IPS DF 4.7 (cell line): ENCODE measurements at regions not wholly inside any gene's neighbourhood (a gene's known extent, or its start where the extent isn't known, plus 50 kb on each side); places are given as distances from the start of the nearest gene placed in this dataset.

ENCODE experiments used
- DNase-seq: peaks from one replicate; pipeline ENCODE4 v3.0.0-alpha.2; 2013; ENCODE audit warnings: low spot score; ENCODE audit errors: extremely low read depth

- no peak for DNase-seq
These were observed 286.6 kb upstream of the CCL2 start for GRCh38 chr17:33968350-33969044.

GRCh38 chr17:33970279-33970678 is 284.8 kb upstream of the CCL2 start:
- no peak for DNase-seq

GRCh38 chr17:33972763-33973162 is 282.3 kb upstream of the CCL2 start:
- no peak for DNase-seq

- no peak for DNase-seq
These were observed 281.6 kb upstream of the CCL2 start for GRCh38 chr17:33973491-33973890.

GRCh38 chr17:33974276-33974675 is 280.8 kb upstream of the CCL2 start:
- no peak for DNase-seq

GRCh38 chr17:33976831-33977230 is 278.3 kb upstream of the CCL2 start:
- no peak for DNase-seq

- no peak for DNase-seq
These were observed 277.2 kb upstream of the CCL2 start for GRCh38 chr17:33977729-33978514.

GRCh38 chr17:33978889-33979288 is 276.2 kb upstream of the CCL2 start:
- DNase-seq, result no peak

GRCh38 chr17:33980193-33980592 is 274.9 kb upstream of the CCL2 start:
- DNase-seq, result no peak

GRCh38 chr17:33981711-33982601 is 273.1 kb upstream of the CCL2 start:
- no peak for DNase-seq

GRCh38 chr17:33982909-33983308 is 272.2 kb upstream of the CCL2 start:
- no peak for DNase-seq

GRCh38 chr17:33983824-33984574 is 271.1 kb upstream of the CCL2 start:
- DNase-seq, result no peak

- no peak for DNase-seq
These were observed 269.0 kb upstream of the CCL2 start for GRCh38 chr17:33986088-33986487.

GRCh38 chr17:33986566-33986965 is 268.5 kb upstream of the CCL2 start:
- DNase-seq, result no peak

GRCh38 chr17:33987162-33987561 is 267.9 kb upstream of the CCL2 start:
- DNase-seq, result no peak

- DNase-seq, result no peak
These were observed 265.5 kb upstream of the CCL2 start for GRCh38 chr17:33989361-33990148.

GRCh38 chr17:33990943-33991706 is 264.0 kb upstream of the CCL2 start:
- DNase-seq, result no peak

- DNase-seq, result no peak
These were observed 263.0 kb upstream of the CCL2 start for GRCh38 chr17:33992113-33992512.

GRCh38 chr17:34000639-34001038 is 254.4 kb upstream of the CCL2 start:
- no peak for DNase-seq

- no peak for DNase-seq
These were observed 253.8 kb upstream of the CCL2 start for GRCh38 chr17:34001246-34001645.
